ENCODE measurements at regions not wholly inside any gene's neighbourhood (a gene's known extent, or its start where the extent isn't known, plus 50 kb on each side); places are given as distances from the start of the nearest gene placed in this dataset.

GRCh38 chr2:235418918-235419317 is 74.9 kb upstream of the AGAP1 start:
- no peak for TF ChIP-seq CTCF (IDR thresholded peaks at IDR 0.05)
- no peak for TF ChIP-seq POLR2A (IDR thresholded peaks at IDR 0.05)
